Heart right ventricle (tissue), 16 donors: ENCODE measurements at regions not wholly inside any gene's neighbourhood (a gene's known extent, or its start where the extent isn't known, plus 50 kb on each side); places are given as distances from the start of the nearest gene placed in this dataset.

Source experiments
- ATAC-seq, 8 donors: fragments of 200-7000 bp; cut with Tn5 transposase; one replicate each; pipeline ENCODE4 v1.9.1; 2020; ENCODE audit warnings: mild to moderate bottlenecking in 8 of 8, moderate library complexity in 8 of 8, moderate number of reproducible peaks in 1 of 8
- DNase-seq, 2 donors: peaks; one replicate each; pipeline ENCODE4 v3.0.0-alpha.2; 2020
- H3K27ac ChIP-seq, 10 donors: fragments of 200-600 bp; sonication (generic) in 2 of 10; one replicate each; pipeline versions ENCODE4 v1.5.0 to v1.8.0; 2020 to 2022; ENCODE audit warnings: mild to moderate bottlenecking in 3 of 10
- H3K27me3 ChIP-seq, 7 donors: fragments of 200-600 bp; one replicate each; pipeline ENCODE4 v1.8.0; 2021 to 2022; ENCODE audit warnings: mild to moderate bottlenecking in 2 of 7
- H3K36me3 ChIP-seq, 9 donors: fragments of 200-600 bp; sonication (generic) in 1 of 9; one replicate each; pipeline versions ENCODE4 v1.5.0 to v1.8.0; 2020 to 2022; ENCODE audit warnings: mild to moderate bottlenecking in 2 of 9
- H3K4me1 ChIP-seq, 9 donors: fragments of 200-600 bp; sonication (generic) in 1 of 9; one replicate each; pipeline versions ENCODE4 v1.5.0 to v1.8.0; 2020 to 2022; ENCODE audit warnings: mild to moderate bottlenecking in 4 of 9
- H3K4me3 ChIP-seq, 10 donors: fragments of 200-600 bp; sonication (generic) in 2 of 10; one replicate each; pipeline versions ENCODE4 v1.5.0 to v1.8.0; 2020 to 2022; ENCODE audit warnings: mild to moderate bottlenecking in 7 of 10, moderate library complexity in 2 of 10
- H3K9me3 ChIP-seq, 11 donors: fragments of 200-600 bp in 10 of 11; sonication (generic) in 2 of 11; one replicate each; pipeline versions ENCODE4 v1.5.0 to v1.8.0; 2013 to 2022; ENCODE audit warnings: mild to moderate bottlenecking in 2 of 11, control low read depth in 1 of 11, moderate library complexity in 1 of 11
- CTCF ChIP-seq, 9 donors: fragments of 200-600 bp; sonication (generic) in 2 of 9; IDR thresholded peaks; one replicate each; pipeline versions ENCODE4 v1.5.0 to v1.8.0; 2021 to 2022; ENCODE audit warnings: antibody characterized with exemption in 9 of 9, mild to moderate bottlenecking in 5 of 9, moderate library complexity in 1 of 9
- WGBS, 2 donors: extraction: QIAGEN DNeasy Blood & Tissue Kit; methylation state at CpG; one replicate each; pipeline ENCODE4 v1.1.7; 2013; ENCODE audit warnings: inconsistent platforms in 1 of 2; 5-methylcytosine and 5-hydroxymethylcytosine counted together
- intact Hi-C, 10 donors: fragments of 100-400 bp; cut with DNase I; formaldehyde crosslinking; loops; one replicate each; pipeline versions ENCODE4 v1.11.1 to v1.14.2; 2022
- donor health status: Arrhythmogenic right ventricular cardiomyopathy.
- donor health status: ischemic (EF 13 %, LVEDD 7.1; RV severe dilation, severe dysfunction).
- donor health status: healthy with polysubstance abuse.
- donor health status: DM: no; HTN: yes; CAD: no.
- donor health status: DM: no; HTN: no; CAD: no.
- donor health status: ischemic (EF 25% LVEDD 6.9; RV normal size, moderate dysfunction).
- donor health status: ischemic (EF 25% LVEDD 5.7; RV mildly dilated, moderate dysfunction).
- donor health status: healthy.
- donor health status: DM: yes; HTN: yes; CAD: no.
- donor health status: Ischemic cardiomyopathy.
- donor health status: ischemic (EF 35%, LVEDD 5.7; RV mildly dilated, moderate dysfunction).
- donor health status: nonischemic (EF 11% LVEDD 7.7; RV severe dilation, severe dysfunction).
- donor health status: DM: yes; HTN: yes; CAD: no.
- donor health status: PGD.
- donor health status: ischemic (EF 29% LVEDD 5.4; RV normal size, mild dysfunction).
- donor health status: nonischemic (EF 23%, LVEDD 6.1; RV moderate dilation, normal function).

- WGBS, 2 donors: 33 to 56% methylated on average over 5 of the region's 5 CpGs
- no peak for TF ChIP-seq CTCF (IDR thresholded peaks at IDR 0.05)
- intact Hi-C loops: loop anchor here in 2 of 10 donors (5.0 to 10.0 kb wide), 2 partner anchors 65 to 128 kb away; partner anchors contain the start of gene EGR2 (in 1 of the 2)
Measured at GRCh38 chr10:62689712-62690111, 114.8 kb upstream of the ADO start.

DNA sequence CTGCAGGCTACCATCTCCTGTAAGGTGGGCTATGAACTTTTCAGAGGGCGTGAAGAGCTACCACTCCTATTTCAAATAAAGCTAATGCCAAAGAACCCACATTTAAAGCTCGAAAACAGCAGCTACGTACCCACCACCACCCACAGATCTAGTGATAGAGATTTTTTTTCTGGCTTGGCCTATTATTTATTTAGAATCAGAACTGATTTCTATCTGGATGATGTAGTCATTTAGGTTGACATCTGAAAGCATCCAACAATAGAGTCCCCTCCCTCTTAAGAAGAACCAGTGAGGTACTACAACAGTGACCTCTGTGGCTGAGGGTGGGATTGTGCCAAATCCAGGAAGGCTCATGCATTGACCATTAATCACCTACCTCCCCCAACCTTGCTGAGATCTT, 113.8 kb upstream of the ADO start:
- no peak overlapping the region for H3K27ac ChIP-seq
- intact Hi-C loops: loop anchor here in 1 of 10 donors (5.0 kb wide), 1 partner anchor 127 kb away; the partner anchor contains the start of gene EGR2
- no peak for ATAC-seq
- H3K9me3 ChIP-seq: peaks cover 0 to 12% (median 0%) of the 10 kb centered on the region in 11 donors
- H3K4me1 ChIP-seq: peaks cover 0 to 36% (median 24%) of the 10 kb centered on the region in 9 donors
- WGBS, 2 donors: 92 to 96% methylated on average over 3 of the region's 3 CpGs
- TF ChIP-seq CTCF (IDR thresholded peaks at IDR 0.05): no peak
- DNase-seq: no peak
- H3K36me3 ChIP-seq: no peaks in the 10 kb centered on the region
- no peak overlapping the region for H3K4me3 ChIP-seq
- H3K27me3 ChIP-seq: no peaks in the 10 kb centered on the region

More at GRCh38 chr10:62689712-62690111, 114.8 kb upstream of the ADO start:
- ATAC-seq (peak in 6 of 8 donors; percentile 26 to 85 (median 72)), DNase-seq (peak in 1 of 2 donors; percentile 34)
- Histone ChIP-seq H3K36me3 (no peaks in the 10 kb centered on the region), H3K4me3 (no peak overlapping the region), H3K4me1 (peaks cover 0 to 36% (median 24%) of the 10 kb centered on the region in 9 donors), H3K9me3 (peaks cover 0 to 12% (median 0%) of the 10 kb centered on the region in 11 donors), H3K27me3 (no peaks in the 10 kb centered on the region), H3K27ac (peak overlapping the region in 4 of 10 donors; percentile 27 to 55 (median 42))

- 51 to 53% methylated on average over 4 of the region's 4 CpGs for WGBS, 2 donors
- no peak for TF ChIP-seq CTCF (IDR thresholded peaks at IDR 0.05)
- peak in 1 of 8 donors; percentile 34 for ATAC-seq
Measured at GRCh38 chr10:62691336-62691735, 113.2 kb upstream of the ADO start.

DNA sequence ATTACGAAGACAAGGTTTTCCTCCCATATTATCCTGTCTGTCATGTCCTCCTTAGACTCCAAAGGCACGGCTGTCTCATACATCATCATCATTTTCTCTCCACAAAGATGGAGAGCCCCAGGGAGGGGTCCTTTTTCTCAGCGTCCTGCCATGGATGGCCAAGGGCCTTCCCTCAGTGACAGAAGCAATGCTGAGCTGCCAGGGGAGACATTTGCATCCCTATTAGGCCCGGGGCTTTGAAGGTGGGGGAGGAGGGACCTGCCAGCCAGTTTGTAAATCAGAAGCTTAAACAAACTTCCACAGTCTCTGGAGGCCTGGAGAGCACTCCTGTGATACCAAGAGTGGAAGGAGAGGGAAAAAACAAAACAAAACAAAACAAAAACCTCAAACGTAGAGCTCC, 112.4 kb upstream of the ADO start:
- intact Hi-C loops: loop anchor here in 1 of 10 donors (5.0 kb wide), 1 partner anchor 125 kb away; the partner anchor contains the start of gene EGR2
- H3K36me3 ChIP-seq: no peaks in the 10 kb centered on the region
- WGBS, 2 donors: 64 to 68% methylated on average over 5 of the region's 5 CpGs
- ATAC-seq: no peak
- peaks cover 0 to 36% (median 24%) of the 10 kb centered on the region in 9 donors for H3K4me1 ChIP-seq
- peaks cover 0 to 7% (median 0%) of the 10 kb centered on the region in 11 donors for H3K9me3 ChIP-seq
- no peak for DNase-seq
- no peak overlapping the region for H3K4me3 ChIP-seq
- H3K27ac ChIP-seq: no peak overlapping the region
- no peaks in the 10 kb centered on the region for H3K27me3 ChIP-seq
- no peak for TF ChIP-seq CTCF (IDR thresholded peaks at IDR 0.05)

More at GRCh38 chr10:62691336-62691735, 113.2 kb upstream of the ADO start:
- peak overlapping the region in 1 of 10 donors; percentile 45 for H3K27ac ChIP-seq
- no peak for DNase-seq
- H3K27me3 ChIP-seq: no peaks in the 10 kb centered on the region
- no peaks in the 10 kb centered on the region for H3K36me3 ChIP-seq
- no peak overlapping the region for H3K4me3 ChIP-seq
- peaks cover 0 to 12% (median 0%) of the 10 kb centered on the region in 11 donors for H3K9me3 ChIP-seq
- intact Hi-C loops: loop anchor here in 1 of 10 donors (5.0 kb wide), 1 partner anchor 126 kb away; the partner anchor contains the start of gene EGR2
- peaks cover 0 to 36% (median 24%) of the 10 kb centered on the region in 9 donors for H3K4me1 ChIP-seq
